Nephron (organoid): ENCODE measurements at regions not wholly inside any gene's neighbourhood (a gene's known extent, or its start where the extent isn't known, plus 50 kb on each side); places are given as distances from the start of the nearest gene placed in this dataset.

Source experiments
- H3K27ac Mint-ChIP-seq, 3 experiments: 2 replicates each; pipeline ENCODE4 v1.8.0; 2020; ENCODE audit warnings: mixed read lengths in 3 of 3, mild to moderate bottlenecking in 2 of 3, moderate library complexity in 1 of 3
- H3K27me3 Mint-ChIP-seq: 2 replicates; pipeline ENCODE4 v1.8.0; 2021; ENCODE audit warnings: low read depth, mild to moderate bottlenecking, moderate library complexity, mixed read lengths
- H3K36me3 Mint-ChIP-seq: 2 replicates; pipeline ENCODE4 v1.8.0; 2020; ENCODE audit warnings: low read depth, mixed read lengths
- H3K4me1 Mint-ChIP-seq: 2 replicates; pipeline ENCODE4 v1.8.0; 2020; ENCODE audit warnings: mixed read lengths
- H3K4me3 Mint-ChIP-seq, 3 experiments: 2 replicates each; pipeline ENCODE4 v1.8.0; 2020; ENCODE audit warnings: mild to moderate bottlenecking in 3 of 3, mixed read lengths in 3 of 3, moderate library complexity in 2 of 3
- H3K9me3 Mint-ChIP-seq: 2 replicates; pipeline ENCODE4 v1.8.0; 2020; ENCODE audit warnings: mixed read lengths
- CTCF ChIP-seq, 3 experiments: fragments of 200-600 bp; sonication (generic); IDR thresholded peaks; one replicate each; pipeline ENCODE4 v1.5.0; 2021; ENCODE audit warnings: antibody characterized with exemption in 3 of 3; ENCODE audit not compliant: unreplicated experiment in 3 of 3

- no peak overlapping the region for H3K4me3 Mint-ChIP-seq
- peaks cover 2% of the 10 kb centered on the region for H3K9me3 Mint-ChIP-seq
- TF ChIP-seq CTCF (IDR thresholded peaks at IDR 0.05; ENCODE audit: unreplicated experiment in 3 of 3): no peak
- no peaks in the 10 kb centered on the region for H3K36me3 Mint-ChIP-seq
- no peak overlapping the region for H3K27ac Mint-ChIP-seq
- no peaks in the 10 kb centered on the region for H3K27me3 Mint-ChIP-seq
- peaks cover 18% of the 10 kb centered on the region for H3K4me1 Mint-ChIP-seq
Measured at GRCh38 chr5:116914869-116915504, 340.4 kb upstream of the SEMA6A start.

- no peaks in the 10 kb centered on the region for H3K27me3 Mint-ChIP-seq
- H3K4me3 Mint-ChIP-seq: no peak overlapping the region
- no peaks in the 10 kb centered on the region for H3K36me3 Mint-ChIP-seq
- peaks cover 18% of the 10 kb centered on the region for H3K4me1 Mint-ChIP-seq
- no peak for TF ChIP-seq CTCF (IDR thresholded peaks at IDR 0.05; ENCODE audit: unreplicated experiment in 3 of 3)
- no peaks in the 10 kb centered on the region for H3K9me3 Mint-ChIP-seq
- peak overlapping the region in 1 of 3 experiments; percentile 27 for H3K27ac Mint-ChIP-seq
Measured at GRCh38 chr5:116912221-116912620, 337.6 kb upstream of the SEMA6A start.

- Mint-ChIP-seq H3K4me1 (peaks cover 18% of the 10 kb centered on the region), H3K9me3 (no peaks in the 10 kb centered on the region), H3K27ac (peak overlapping the region in 1 of 3 experiments; percentile 27), H3K27me3 (no peaks in the 10 kb centered on the region), H3K4me3 (no peak overlapping the region), H3K36me3 (no peaks in the 10 kb centered on the region)
- no peak for TF ChIP-seq CTCF (IDR thresholded peaks at IDR 0.05; ENCODE audit: unreplicated experiment in 3 of 3)
Measured at GRCh38 chr5:116911074-116911473, 336.5 kb upstream of the SEMA6A start.

GRCh38 chr5:116908537-116908936 is 333.9 kb upstream of the SEMA6A start:
- peaks cover 18% of the 10 kb centered on the region for H3K4me1 Mint-ChIP-seq
- no peak overlapping the region for H3K4me3 Mint-ChIP-seq
- no peaks in the 10 kb centered on the region for H3K36me3 Mint-ChIP-seq
- no peaks in the 10 kb centered on the region for H3K9me3 Mint-ChIP-seq
- H3K27ac Mint-ChIP-seq: no peak overlapping the region
- no peak for TF ChIP-seq CTCF (IDR thresholded peaks at IDR 0.05; ENCODE audit: unreplicated experiment in 3 of 3)
- H3K27me3 Mint-ChIP-seq: no peaks in the 10 kb centered on the region

GRCh38 chr5:116905885-116906284 is 331.3 kb upstream of the SEMA6A start:
- Mint-ChIP-seq H3K36me3 (no peaks in the 10 kb centered on the region), H3K9me3 (no peaks in the 10 kb centered on the region), H3K4me3 (no peak overlapping the region), H3K27me3 (no peaks in the 10 kb centered on the region), H3K4me1 (no peaks in the 10 kb centered on the region), H3K27ac (no peak overlapping the region)
- TF ChIP-seq CTCF (IDR thresholded peaks at IDR 0.05; ENCODE audit: unreplicated experiment in 3 of 3): no peak

- Mint-ChIP-seq H3K4me3 (no peak overlapping the region), H3K27me3 (no peaks in the 10 kb centered on the region), H3K36me3 (no peaks in the 10 kb centered on the region), H3K9me3 (no peaks in the 10 kb centered on the region), H3K4me1 (no peaks in the 10 kb centered on the region), H3K27ac (no peak overlapping the region)
- no peak for TF ChIP-seq CTCF (IDR thresholded peaks at IDR 0.05; ENCODE audit: unreplicated experiment in 3 of 3)
Measured at GRCh38 chr5:116900793-116901192, 326.2 kb upstream of the SEMA6A start.
